Stomach (tissue), 4 donors: ENCODE measurements at regions not wholly inside any gene's neighbourhood (a gene's known extent, or its start where the extent isn't known, plus 50 kb on each side); places are given as distances from the start of the nearest gene placed in this dataset.

Source experiments
- EP300 ChIP-seq: sonication (generic); formaldehyde crosslinking; IDR thresholded peaks from one replicate; pipeline ENCODE4 v1.6.1; 2017; ENCODE audit warnings: antibody characterized with exemption
- POLR2A ChIP-seq, 4 donors: fragments of 450-650 bp; IDR thresholded peaks; one replicate each; pipeline ENCODE4 v1.6.1; 2016; ENCODE audit warnings: antibody characterized with exemption in 4 of 4, control low read depth in 2 of 4, mild to moderate bottlenecking in 1 of 4, moderate library complexity in 1 of 4
- TF ChIP-seq, protein P1 (sequence below), 7 experiments: fragments of 450-650 bp in 4 of 7; fragments of 200-600 bp in 3 of 7; sonication (generic) in 3 of 7; IDR thresholded peaks; one replicate each; pipeline ENCODE4 v1.5.1; 2016 to 2019; ENCODE audit warnings: antibody characterized with exemption in 7 of 7, control low read depth in 2 of 7, mild to moderate bottlenecking in 1 of 7

DNA sequence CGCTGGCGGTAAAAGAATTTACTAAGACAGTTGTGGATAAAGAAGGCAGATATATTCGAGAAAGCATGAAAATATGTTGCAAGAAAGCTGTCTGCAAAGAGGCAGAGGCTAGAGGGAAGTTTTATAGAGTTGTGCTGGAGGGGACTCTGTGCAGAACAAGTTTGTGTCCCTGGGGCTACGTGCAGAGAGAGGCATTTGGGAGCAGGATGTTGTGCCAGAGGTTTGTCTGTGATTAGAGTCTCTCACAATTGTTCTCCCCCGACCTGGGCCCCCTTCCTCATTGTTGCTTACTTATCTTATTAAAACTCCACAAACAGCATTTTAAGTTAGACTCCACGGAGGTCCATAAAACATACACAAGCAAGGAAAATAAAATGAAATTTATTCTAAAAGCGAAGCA lies 831.3 kb downstream of the NLGN4X start:
- TF ChIP-seq POLR2A (IDR thresholded peaks at IDR 0.05) (no peak), EP300 (no peak)
- TF ChIP-seq, protein P1, sequence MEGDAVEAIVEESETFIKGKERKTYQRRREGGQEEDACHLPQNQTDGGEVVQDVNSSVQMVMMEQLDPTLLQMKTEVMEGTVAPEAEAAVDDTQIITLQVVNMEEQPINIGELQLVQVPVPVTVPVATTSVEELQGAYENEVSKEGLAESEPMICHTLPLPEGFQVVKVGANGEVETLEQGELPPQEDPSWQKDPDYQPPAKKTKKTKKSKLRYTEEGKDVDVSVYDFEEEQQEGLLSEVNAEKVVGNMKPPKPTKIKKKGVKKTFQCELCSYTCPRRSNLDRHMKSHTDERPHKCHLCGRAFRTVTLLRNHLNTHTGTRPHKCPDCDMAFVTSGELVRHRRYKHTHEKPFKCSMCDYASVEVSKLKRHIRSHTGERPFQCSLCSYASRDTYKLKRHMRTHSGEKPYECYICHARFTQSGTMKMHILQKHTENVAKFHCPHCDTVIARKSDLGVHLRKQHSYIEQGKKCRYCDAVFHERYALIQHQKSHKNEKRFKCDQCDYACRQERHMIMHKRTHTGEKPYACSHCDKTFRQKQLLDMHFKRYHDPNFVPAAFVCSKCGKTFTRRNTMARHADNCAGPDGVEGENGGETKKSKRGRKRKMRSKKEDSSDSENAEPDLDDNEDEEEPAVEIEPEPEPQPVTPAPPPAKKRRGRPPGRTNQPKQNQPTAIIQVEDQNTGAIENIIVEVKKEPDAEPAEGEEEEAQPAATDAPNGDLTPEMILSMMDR (IDR thresholded peaks at IDR 0.05): no peak
